Activated CD8-positive, alpha-beta memory T cell treated with anti-CD3 and anti-CD28 coated beads for 36 hours (primary cell): ENCODE measurements at regions not wholly inside any gene's neighbourhood (a gene's known extent, or its start where the extent isn't known, plus 50 kb on each side); places are given as distances from the start of the nearest gene placed in this dataset.

ENCODE experiments used
- CTCF ChIA-PET: fragments of 350-600 bp; sonication (Branson Sonifier 250); formaldehyde crosslinking; loops from one replicate; lab custom pipeline; 2021; ENCODE audit warnings: antibody characterized with exemption; lab: Charles Lee
- POLR2A ChIA-PET: fragments of 350-600 bp; sonication (Branson Sonifier 250); formaldehyde crosslinking; loops from one replicate; lab custom pipeline; 2021; ENCODE audit warnings: antibody characterized with exemption; lab: Charles Lee

DNA sequence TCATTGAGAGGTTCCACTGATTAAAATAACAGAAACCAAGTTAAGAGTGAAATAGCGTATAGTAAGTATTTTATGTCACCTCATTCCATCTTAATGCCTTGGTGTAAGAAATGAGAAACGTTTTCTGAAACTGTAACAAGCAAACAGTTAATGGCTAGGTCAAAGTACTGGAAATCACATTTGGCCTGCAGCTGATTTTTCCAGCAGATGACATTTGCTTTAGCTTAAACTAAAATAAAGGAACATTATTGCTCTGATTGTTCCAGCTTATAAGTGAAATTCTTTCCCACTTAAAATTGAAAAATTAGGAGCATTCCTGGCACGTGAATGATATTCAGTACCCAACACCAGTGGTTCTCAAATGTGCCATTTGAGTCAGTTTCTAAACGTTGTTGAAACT, 213.6 kb upstream of the DPP6 start:
- CTCF ChIA-PET: no interaction called here
- POLR2A ChIA-PET: no interaction called here

- POLR2A ChIA-PET: no interaction called here
- CTCF ChIA-PET: no interaction called here
These were observed 211.3 kb upstream of the DPP6 start for GRCh38 chr7:153840861-153841260.

GRCh38 chr7:153847828-153848227, 204.4 kb upstream of the DPP6 start:
- CTCF ChIA-PET: no interaction called here
- POLR2A ChIA-PET: no interaction called here

- ChIA-PET POLR2A (no interaction called here), CTCF (no interaction called here)
These were observed 199.9 kb upstream of the DPP6 start for GRCh38 chr7:153852261-153852660.

- CTCF ChIA-PET: no interaction called here
- POLR2A ChIA-PET: no interaction called here
These were observed 193.8 kb upstream of the DPP6 start for GRCh38 chr7:153858355-153858754.

DNA sequence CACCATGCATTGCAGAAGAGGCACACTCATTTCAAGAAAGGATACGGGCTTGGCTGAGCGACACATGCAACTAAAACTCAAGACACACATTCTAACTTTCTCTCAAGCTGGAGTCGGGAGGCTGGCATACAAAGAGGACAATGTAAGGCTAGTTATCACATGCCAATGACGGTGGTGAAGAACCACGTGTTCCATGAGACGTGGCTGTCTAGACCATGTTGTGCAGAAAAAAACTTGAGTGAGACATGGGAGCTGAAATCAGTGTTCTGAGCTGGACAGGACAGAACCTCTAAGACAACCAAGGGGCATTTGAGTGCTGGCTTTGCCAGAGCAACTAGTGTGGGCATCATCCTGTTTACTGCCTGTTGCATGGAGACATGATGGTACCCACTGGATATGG, 193.0 kb upstream of the DPP6 start:
- POLR2A ChIA-PET: no interaction called here
- CTCF ChIA-PET: no interaction called here

DNA sequence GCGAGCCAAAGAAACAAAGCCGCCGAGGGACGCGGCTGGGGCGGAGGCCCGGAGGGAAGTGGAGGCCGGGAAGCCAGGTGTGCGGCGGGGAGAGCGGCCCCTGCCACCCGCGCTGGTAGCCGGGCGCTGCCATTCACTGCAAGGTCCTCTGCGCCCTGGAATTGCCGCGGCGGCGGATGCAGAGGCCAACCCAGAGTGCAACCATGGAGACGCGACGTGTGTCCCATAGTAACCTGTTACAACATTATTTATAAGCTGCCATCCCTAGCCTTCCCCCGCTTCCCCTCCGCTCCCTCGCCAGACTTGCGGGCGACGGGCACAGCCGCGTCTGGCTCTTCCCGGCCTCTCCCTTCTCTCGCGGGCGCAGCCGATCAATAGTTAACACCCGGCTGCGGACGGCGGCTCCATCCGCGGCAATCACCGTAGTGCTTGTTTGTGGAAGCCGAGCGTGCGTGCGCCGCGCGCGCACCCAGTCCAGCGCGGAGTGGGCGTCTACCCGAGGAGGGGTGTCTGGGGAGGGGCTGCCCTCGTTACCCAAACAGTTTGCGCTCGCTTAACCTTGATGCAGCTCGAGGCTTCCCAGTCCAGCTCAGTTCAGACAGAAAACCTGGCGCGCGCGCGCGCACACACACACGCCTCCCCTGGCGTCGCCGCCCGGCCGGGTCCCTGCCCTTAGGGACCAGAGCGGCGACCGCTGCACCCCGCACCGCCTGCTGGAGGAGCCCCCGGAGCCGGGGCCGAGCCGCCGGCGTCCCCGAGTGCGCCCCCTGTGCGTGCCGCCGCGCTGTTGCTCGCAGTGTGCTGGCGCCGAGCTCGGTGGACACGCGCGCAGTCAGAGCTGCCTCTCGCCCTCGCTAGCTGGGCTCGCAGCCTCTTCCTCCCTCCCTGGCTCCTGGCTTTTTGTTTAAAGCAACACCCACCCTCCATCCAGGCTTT, 165.4 kb upstream of the DPP6 start:
- POLR2A ChIA-PET: no interaction called here
- CTCF ChIA-PET: no interaction called here

- POLR2A ChIA-PET: no interaction called here
These were observed 164.2 kb upstream of the DPP6 start for GRCh38 chr7:153887749-153888569.

DNA sequence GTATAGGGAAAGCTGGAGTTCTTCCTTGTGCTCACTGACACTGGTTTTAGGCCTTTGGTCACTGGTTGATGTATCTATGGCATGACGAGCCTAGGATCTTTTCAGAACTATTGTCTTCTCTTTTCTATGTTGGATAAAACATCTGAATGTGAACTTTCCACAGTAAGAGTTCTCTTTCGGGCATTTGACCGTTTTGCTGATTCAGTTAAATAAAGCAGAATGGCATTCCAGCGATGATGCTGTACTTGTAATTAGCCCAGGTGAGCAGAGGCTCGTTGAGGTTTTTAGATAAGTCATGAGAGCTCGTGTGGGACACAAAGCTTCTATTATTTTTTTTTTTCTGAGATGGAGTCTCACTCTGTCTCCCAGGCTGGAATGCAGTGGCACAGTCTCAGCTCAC, 160.2 kb upstream of the DPP6 start:
- ChIA-PET POLR2A (no interaction called here), CTCF (no interaction called here)

More at GRCh38 chr7:153887749-153888569, 164.2 kb upstream of the DPP6 start:
- CTCF ChIA-PET: no interaction called here

GRCh38 chr7:153902862-153903261, 149.3 kb upstream of the DPP6 start:
- POLR2A ChIA-PET: no interaction called here
- CTCF ChIA-PET: no interaction called here

DNA sequence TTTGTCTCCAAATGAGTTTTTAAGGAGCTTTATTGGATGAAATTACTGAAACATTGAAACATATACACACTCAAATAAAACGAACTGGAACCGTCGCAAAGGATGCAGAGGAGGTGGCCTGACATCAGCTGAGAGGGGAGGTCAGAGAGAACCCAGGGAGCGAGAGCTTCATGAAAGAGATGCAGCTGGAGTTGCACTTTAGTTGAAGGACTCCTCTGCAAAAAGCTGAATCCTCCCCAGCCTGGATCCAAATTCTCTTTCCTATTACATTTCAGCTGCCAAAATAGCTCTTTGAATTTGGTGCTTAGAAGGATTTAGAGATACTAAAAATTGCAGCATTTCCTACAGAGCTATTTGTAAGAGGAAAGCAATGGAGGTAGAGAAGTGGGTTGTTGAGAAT, 140.0 kb upstream of the DPP6 start:
- POLR2A ChIA-PET: no interaction called here
- CTCF ChIA-PET: no interaction called here

- POLR2A ChIA-PET: no interaction called here
- CTCF ChIA-PET: no interaction called here
These were observed 132.1 kb upstream of the DPP6 start for GRCh38 chr7:153920126-153920525.

- ChIA-PET CTCF (no interaction called here), POLR2A (no interaction called here)
These were observed 131.3 kb upstream of the DPP6 start for GRCh38 chr7:153920897-153921296.

DNA sequence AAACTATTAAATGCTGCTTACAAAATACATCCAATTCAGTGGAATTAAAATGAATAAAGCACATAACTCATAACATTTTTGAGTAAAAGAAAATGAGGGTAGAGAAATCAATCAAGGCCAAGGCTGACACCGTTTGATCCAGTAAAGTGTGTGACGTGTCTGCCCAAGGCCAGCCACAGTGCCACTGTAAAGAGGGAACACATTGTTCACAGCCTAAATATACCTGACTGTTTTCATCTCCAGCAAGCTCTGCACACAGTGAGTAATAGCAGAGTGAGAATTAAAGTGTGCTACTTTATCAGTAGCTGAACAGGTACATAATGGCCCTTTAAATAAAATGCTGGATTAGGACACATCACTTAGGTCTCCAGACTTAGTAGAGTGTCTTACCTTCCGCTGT, 130.8 kb upstream of the DPP6 start:
- ChIA-PET CTCF (no interaction called here), POLR2A (no interaction called here)

GRCh38 chr7:153930696-153931095, 121.5 kb upstream of the DPP6 start:
- CTCF ChIA-PET: no interaction called here
- POLR2A ChIA-PET: no interaction called here

DNA sequence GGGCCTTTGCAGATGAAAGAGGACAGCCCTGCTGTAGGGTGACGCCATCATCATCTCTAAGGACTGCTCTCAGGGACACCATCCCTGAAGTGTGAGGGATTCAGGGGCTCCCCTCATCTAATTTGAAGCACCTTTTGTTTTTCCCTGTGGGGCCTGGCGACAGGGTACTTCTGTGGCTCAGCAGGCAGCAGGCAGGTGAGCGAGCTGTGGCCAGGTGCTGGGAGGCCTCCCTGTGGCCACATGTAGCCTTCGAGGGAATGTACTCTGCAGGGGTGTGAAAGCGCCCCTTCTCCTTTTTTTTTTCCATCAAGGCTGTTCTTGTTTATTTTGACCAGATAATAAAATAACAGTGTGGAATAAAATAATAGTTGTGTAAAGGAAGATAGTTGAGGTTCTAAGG, 118.2 kb upstream of the DPP6 start:
- ChIA-PET CTCF (no interaction called here), POLR2A (no interaction called here)

DNA sequence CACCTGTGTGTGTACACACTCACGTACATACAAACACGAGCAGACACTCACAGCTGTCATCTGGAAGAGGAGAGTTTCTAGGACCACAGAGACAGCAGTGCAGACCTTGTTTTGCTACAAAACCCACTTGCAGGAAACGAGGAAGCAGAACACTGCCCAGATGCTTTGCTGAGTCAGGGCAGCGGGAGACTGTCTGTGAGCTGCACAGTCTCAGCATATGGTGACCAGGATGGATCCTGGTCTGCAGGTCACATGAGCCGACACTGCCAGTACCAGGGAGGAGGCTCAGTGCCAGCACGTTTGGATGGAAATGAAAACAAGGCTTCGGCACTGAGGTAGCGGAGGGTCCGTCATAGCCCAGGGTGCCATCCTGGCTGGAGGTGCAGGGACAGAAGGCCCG, 117.6 kb upstream of the DPP6 start:
- ChIA-PET POLR2A (no interaction called here), CTCF (no interaction called here)

DNA sequence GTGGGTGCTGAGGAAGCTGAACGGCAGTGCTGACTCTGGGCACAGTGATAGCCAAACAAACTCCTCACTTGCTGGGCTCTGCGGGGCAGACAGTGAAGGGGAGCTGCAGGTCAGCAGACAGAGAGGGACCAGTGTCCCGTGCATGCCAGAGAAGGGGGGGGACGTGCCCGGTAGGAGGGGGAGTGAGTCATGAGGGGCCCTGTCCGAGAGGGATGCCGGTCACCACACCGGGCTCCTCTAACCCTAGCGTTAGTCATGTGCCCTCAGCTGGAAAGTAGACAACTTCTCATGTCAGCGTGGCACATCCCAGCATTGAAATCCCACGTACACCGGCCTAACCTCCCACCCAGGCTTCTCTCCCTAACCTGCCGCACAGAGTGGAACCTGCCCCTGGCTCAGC, 117.1 kb upstream of the DPP6 start:
- ChIA-PET CTCF (no interaction called here), POLR2A (no interaction called here)

DNA sequence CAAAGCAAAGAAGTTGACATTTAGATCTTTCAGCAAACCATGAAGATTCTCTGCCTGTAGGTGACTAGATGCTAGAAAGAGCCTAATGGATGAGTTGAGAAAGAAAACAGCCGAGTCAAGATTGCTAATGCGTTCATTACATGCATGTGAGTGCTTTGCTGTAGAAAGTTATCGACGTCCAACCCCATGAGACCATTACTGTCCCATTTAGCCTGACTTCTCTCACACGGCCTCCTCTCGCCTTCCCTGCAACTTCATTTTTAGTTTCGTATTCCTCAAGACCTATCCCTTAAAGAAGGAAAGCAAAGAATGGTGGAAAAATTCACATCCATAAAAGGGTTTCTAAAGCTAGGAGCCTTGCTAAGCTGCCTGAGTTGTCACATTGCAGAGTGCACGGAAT, 113.7 kb upstream of the DPP6 start:
- CTCF ChIA-PET: no interaction called here
- POLR2A ChIA-PET: no interaction called here

DNA sequence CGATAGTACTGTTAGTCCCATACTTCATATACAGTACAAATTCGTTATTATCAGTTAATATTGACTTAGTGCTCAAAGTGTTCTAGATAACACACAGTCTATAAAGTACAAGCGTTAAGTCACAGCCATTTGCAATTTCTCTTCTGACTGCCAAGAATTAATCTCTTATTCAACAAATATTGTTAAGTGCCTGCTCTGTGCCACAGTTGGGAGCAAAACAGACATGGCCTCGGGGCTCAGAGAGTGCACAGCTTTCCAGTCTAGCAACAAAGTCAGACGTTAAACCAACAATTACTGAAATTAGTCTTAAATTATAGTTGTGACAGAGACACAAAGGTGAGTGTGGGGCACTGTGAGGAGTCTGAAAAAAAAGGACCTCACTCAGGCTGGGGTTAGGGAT, 113.0 kb upstream of the DPP6 start:
- ChIA-PET POLR2A (no interaction called here), CTCF (no interaction called here)

- ChIA-PET CTCF (no interaction called here), POLR2A (no interaction called here)
These were observed 112.5 kb upstream of the DPP6 start for GRCh38 chr7:153939654-153940053.
